Uterus (tissue), 2 donors: ENCODE measurements at regions not wholly inside any gene's neighbourhood (a gene's known extent, or its start where the extent isn't known, plus 50 kb on each side); places are given as distances from the start of the nearest gene placed in this dataset.

ENCODE experiments used
- POLR2A ChIP-seq, 2 donors: fragments of 450-650 bp; IDR thresholded peaks; one replicate each; pipeline ENCODE4 v1.6.1; 2016; ENCODE audit warnings: antibody characterized with exemption in 2 of 2, mild to moderate bottlenecking in 1 of 2, moderate library complexity in 1 of 2
- TF ChIP-seq, protein P1 (sequence below), 4 experiments: fragments of 200-600 bp in 2 of 4; fragments of 450-650 bp in 2 of 4; sonication (generic) in 2 of 4; IDR thresholded peaks; one replicate each; pipeline ENCODE4 v1.5.1; 2016 to 2019; ENCODE audit warnings: antibody characterized with exemption in 4 of 4, mild to moderate bottlenecking in 2 of 4, moderate library complexity in 1 of 4

DNA sequence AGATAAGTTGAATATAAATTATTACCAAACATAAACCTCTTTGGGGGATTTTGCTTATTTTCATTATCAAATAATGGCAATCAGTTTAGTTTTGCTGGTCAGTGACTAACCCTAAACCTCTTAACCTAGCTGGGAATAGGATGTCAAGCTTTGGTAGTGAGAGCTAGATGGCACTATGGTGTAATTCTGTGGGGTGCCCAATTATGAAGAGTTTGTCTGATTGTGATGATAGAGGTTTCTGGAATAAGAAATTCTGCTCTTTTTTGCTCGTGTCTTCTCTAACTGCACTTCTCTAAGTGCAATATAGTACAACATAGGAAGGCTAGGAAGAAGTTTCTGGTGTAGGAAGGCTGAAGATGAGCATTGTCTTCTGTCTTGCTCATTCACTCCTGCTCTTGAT, 59.8 kb downstream of the XCL1 start:
- TF ChIP-seq, protein P1, sequence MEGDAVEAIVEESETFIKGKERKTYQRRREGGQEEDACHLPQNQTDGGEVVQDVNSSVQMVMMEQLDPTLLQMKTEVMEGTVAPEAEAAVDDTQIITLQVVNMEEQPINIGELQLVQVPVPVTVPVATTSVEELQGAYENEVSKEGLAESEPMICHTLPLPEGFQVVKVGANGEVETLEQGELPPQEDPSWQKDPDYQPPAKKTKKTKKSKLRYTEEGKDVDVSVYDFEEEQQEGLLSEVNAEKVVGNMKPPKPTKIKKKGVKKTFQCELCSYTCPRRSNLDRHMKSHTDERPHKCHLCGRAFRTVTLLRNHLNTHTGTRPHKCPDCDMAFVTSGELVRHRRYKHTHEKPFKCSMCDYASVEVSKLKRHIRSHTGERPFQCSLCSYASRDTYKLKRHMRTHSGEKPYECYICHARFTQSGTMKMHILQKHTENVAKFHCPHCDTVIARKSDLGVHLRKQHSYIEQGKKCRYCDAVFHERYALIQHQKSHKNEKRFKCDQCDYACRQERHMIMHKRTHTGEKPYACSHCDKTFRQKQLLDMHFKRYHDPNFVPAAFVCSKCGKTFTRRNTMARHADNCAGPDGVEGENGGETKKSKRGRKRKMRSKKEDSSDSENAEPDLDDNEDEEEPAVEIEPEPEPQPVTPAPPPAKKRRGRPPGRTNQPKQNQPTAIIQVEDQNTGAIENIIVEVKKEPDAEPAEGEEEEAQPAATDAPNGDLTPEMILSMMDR (IDR thresholded peaks at IDR 0.05): no peak
- TF ChIP-seq POLR2A (IDR thresholded peaks at IDR 0.05): no peak
